ENCODE measurements at regions not wholly inside any gene's neighbourhood (a gene's known extent, or its start where the extent isn't known, plus 50 kb on each side); places are given as distances from the start of the nearest gene placed in this dataset.

DNA sequence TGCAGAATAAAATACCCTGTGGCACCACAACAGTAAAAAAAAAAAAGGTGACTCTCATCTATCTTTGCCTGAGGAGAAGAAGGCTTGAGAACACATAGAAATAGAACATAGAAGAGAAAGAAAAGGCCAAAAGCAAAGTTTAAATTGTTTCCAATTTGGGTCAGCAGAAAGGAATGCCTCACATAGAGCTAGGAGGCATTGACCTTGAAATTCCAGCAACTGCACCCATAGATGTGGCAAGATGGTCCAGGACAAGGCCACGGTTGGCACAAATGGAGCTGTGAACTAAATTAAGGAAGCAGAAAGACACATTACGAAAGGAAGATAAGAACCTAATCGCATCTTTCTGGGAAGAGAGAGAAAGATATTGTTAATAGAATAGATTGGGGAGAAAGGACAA lies 588.3 kb downstream of the LMO4 start:
- no peak for TF ChIP-seq CTCF (IDR thresholded peaks at IDR 0.05)

DNA sequence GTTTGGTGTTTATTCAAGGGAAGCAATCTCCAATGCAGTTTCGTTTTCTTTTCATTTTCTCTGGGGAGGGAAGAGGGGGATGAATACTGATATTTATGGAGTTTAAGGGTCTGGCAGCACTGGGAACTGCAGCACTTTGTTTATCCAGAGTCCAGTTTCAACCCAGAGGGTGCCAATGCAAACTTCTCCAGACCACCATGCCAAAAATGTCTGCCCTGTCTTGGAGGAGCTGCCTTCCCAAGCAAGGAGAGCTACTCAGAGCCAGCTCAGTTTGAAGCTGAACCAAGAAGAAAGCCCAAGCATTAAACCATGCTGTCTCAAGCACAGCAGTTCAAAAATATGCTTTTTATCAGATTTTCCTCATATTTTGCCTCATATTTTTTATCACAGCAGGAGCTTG lies 589.7 kb downstream of the LMO4 start:
- no peak for TF ChIP-seq CTCF (IDR thresholded peaks at IDR 0.05)

GRCh38 chr1:87922885-87923284 lies 594.2 kb downstream of the LMO4 start:
- no peak for TF ChIP-seq CTCF (IDR thresholded peaks at IDR 0.05)

DNA sequence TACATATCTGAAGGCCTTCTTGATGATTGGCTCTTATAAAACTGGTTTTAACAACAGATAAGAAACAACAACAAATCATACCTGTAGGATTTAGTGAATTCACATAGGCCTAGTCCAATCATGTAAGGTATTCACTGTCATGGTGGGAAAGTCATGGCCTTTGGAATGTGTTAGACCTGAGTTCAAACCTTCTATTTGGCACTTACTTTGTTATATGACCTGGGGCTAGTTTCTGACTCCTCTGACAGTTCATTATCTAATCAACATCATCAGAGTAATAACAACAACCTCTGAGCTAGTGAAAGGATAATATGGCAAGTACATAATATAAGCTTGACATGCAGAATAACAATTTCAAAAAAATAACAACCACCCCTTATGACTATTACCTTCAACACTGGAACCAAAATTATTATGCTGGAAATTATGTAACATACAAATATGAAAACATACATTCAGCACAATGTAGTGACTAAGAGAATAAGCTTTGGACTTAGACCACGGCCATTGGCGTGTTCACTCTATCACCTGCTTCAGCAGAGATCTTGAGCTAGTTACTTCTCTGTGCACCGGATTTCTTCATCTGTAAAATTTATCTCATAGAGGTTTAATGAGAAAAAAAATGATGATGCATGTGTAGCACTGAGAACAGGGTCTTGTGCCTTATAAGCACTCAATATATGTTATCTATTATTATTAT lies 597.6 kb downstream of the LMO4 start:
- no peak for TF ChIP-seq CTCF (IDR thresholded peaks at IDR 0.05)

- no peak for TF ChIP-seq CTCF (IDR thresholded peaks at IDR 0.05)
Measured at GRCh38 chr1:87926921-87927320, 598.2 kb downstream of the LMO4 start.

- TF ChIP-seq CTCF (IDR thresholded peaks at IDR 0.05): no peak
Measured at GRCh38 chr1:87927391-87928280, 599.0 kb downstream of the LMO4 start.

DNA sequence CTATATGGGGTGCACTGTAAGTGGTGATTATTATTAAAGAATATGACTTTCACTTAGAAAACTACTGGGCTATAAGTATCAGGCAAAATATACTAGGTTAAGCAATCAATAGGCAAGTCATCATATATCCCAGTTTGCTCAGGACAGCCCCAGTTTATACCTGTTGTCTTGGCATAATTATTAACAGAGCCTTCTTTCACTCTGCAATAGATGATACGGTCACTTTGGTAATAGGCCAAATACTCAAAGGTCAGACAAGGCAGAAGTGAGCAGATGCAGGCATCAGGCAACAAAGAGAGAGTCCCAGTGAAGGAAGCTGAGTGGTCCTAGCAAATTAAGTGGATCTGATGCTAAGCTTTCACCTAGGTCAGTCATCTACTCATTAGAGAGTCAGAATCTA lies 599.9 kb downstream of the LMO4 start:
- no peak for TF ChIP-seq CTCF (IDR thresholded peaks at IDR 0.05)
